Caco-2 (cell line): ENCODE measurements at regions not wholly inside any gene's neighbourhood (a gene's known extent, or its start where the extent isn't known, plus 50 kb on each side); places are given as distances from the start of the nearest gene placed in this dataset.

ENCODE experiments used
- BruUV-seq: library from RNA; stranded (reverse); fragments of 400-500 nt; replicated peaks from 2 replicates; lab custom pipeline; 2021; lab: Mats Ljungman, UMichigan
- CTCF ChIA-PET: fragments of 300-600 bp; sonication (Branson Sonifier 250); formaldehyde crosslinking; loops from one replicate; lab custom pipeline; 2022; ENCODE audit warnings: antibody characterized with exemption; lab: Charles Lee
- POLR2A ChIA-PET: fragments of 300-600 bp; sonication (Branson Sonifier 250); formaldehyde crosslinking; loops from one replicate; lab custom pipeline; 2022; ENCODE audit warnings: antibody characterized with exemption; lab: Charles Lee
- DNase-seq, 2 experiments: peaks; one replicate each; pipeline versions ENCODE4 v3.0.0 to v3.0.0-alpha.2; 2020 to 2022
- H3K27me3 ChIP-seq: replicated peaks from 2 replicates; pipeline ENCODE4 v1.6.0; 2011; ENCODE audit warnings: low read length; ENCODE audit not compliant: control insufficient read depth, insufficient read depth
- H3K36me3 ChIP-seq: 2 replicates; pipeline ENCODE4 v1.5.1; 2011; ENCODE audit warnings: low read length; ENCODE audit not compliant: control insufficient read depth, insufficient read depth
- H3K4me1 ChIP-seq: fragments of 250-450 bp; sonication (Bioruptor Pico); 2 replicates; pipeline ENCODE4 v1.5.1; 2020; ENCODE audit warnings: mild to moderate bottlenecking
- H3K4me3 ChIP-seq: 2 replicates; pipeline ENCODE4 v1.5.1; 2011; ENCODE audit warnings: low read depth, mild to moderate bottlenecking, control low read depth, low read length
- H3K9me3 ChIP-seq: fragments of 250-450 bp; sonication (Bioruptor Pico); 2 replicates; pipeline ENCODE4 v1.5.1; 2020; ENCODE audit warnings: mild to moderate bottlenecking, moderate library complexity
- H3K27ac Mint-ChIP-seq: one replicate; pipeline ENCODE4 v1.8.0; 2022; ENCODE audit warnings: mixed read lengths; ENCODE audit not compliant: unreplicated experiment
- H3K27me3 Mint-ChIP-seq: one replicate; pipeline ENCODE4 v1.8.0; 2022; ENCODE audit warnings: mixed read lengths; ENCODE audit not compliant: insufficient read depth, unreplicated experiment
- H3K36me3 Mint-ChIP-seq: one replicate; pipeline ENCODE4 v1.8.0; 2022; ENCODE audit warnings: mild to moderate bottlenecking, mixed read lengths; ENCODE audit not compliant: insufficient read depth, unreplicated experiment
- H3K4me1 Mint-ChIP-seq: one replicate; pipeline ENCODE4 v1.8.0; 2022; ENCODE audit warnings: low read depth, mixed read lengths; ENCODE audit not compliant: unreplicated experiment
- H3K4me3 Mint-ChIP-seq: one replicate; pipeline ENCODE4 v1.8.0; 2022; ENCODE audit warnings: mild to moderate bottlenecking, moderate library complexity, mixed read lengths; ENCODE audit not compliant: unreplicated experiment
- H3K9me3 Mint-ChIP-seq: one replicate; pipeline ENCODE4 v1.8.0; 2022; ENCODE audit warnings: mixed read lengths; ENCODE audit not compliant: unreplicated experiment
- CTCF ChIP-seq, 2 experiments: fragments of 200-600 bp in 1 of 2; IDR thresholded peaks; 1 replicate in 1 of 2; 2 replicates in 1 of 2; pipeline versions ENCODE4 v1.5.1 to v1.8.0; 2011 to 2022; ENCODE audit warnings: antibody characterized with exemption in 1 of 2, control low read depth in 1 of 2, inconsistent platforms in 1 of 2, low read depth in 1 of 2, low read length in 1 of 2, mild to moderate bottlenecking in 1 of 2, moderate library complexity in 1 of 2; ENCODE audit not compliant: insufficient read depth in 1 of 2, severe bottlenecking in 1 of 2, unreplicated experiment in 1 of 2
- intact Hi-C: fragments of 100-400 bp; cut with micrococcal nuclease; formaldehyde crosslinking; loops from one replicate; pipeline ENCODE4 v1.10.0; 2022; ENCODE audit not compliant: unreplicated experiment

DNA sequence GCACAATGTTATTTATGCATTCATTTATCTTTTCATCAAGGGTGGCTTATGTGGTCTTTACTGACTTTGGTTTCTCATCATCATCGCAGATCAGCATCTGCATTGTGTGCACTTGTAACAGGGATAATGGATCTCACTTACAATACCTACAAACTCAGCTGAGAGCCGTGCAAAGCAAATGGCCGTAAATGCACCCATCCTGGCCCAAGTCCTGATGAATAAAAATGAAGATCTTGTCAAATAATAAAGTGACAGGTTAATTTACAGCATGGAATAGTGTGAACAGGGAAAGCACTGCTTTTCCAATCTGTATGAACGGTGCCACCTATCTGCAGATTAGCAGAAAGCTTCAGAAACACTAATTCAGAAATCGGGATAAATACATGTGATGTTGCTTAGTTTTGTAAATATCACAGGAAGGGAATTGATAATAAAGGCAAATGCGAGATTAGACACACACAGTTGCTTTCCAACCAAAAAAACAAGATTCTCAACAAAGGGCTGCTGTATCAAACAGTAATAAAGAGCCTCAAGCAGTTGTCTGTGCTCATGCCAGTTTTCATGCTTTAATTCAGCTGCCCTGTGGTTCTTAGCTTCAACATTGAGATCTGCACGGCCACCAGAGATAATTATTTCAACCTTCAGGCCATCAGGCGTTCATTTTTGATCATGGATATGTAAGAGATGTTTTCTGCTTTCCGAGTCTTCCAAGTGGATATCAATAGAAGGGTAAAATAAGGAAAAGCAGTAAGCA lies 153.4 kb upstream of the POU5F2 start:
- Mint-ChIP-seq H3K9me3 (no peaks in the 10 kb centered on the region), H3K4me3 (no peak overlapping the region), H3K27me3 (no peaks in the 10 kb centered on the region), H3K36me3 (peaks cover 6% of the 10 kb centered on the region), H3K4me1 (peaks cover 11% of the 10 kb centered on the region), H3K27ac (no peak overlapping the region)
- H3K36me3 ChIP-seq, result no peaks in the 10 kb centered on the region
- no peak overlapping the region for H3K4me3 ChIP-seq
- POLR2A ChIA-PET, result no interaction called here
- peaks cover 7% of the 10 kb centered on the region for H3K4me1 ChIP-seq
- DNase-seq, result no peak
- no peaks in the 10 kb centered on the region for H3K9me3 ChIP-seq
- no peaks in the 10 kb centered on the region for H3K27me3 ChIP-seq
- no TSS peak for BruUV-seq
- peak in 1 of 2 experiments; percentile 52 for TF ChIP-seq CTCF (IDR thresholded peaks at IDR 0.05; ENCODE audit: insufficient read depth in 1 of 2, low read depth in 1 of 2, low read length in 1 of 2, severe bottlenecking in 1 of 2, unreplicated experiment in 1 of 2)
- intact Hi-C loops, result loop anchor here (5.0 kb wide), 3 partner anchors 47 to 203 kb away; no protein-coding TSS in a partner anchor
- CTCF ChIA-PET, result interaction anchor here (0.6 to 1.2 kb wide), 3 partner anchors 16 to 282 kb away, joined by 3 read pairs; no protein-coding TSS in a partner anchor

DNA sequence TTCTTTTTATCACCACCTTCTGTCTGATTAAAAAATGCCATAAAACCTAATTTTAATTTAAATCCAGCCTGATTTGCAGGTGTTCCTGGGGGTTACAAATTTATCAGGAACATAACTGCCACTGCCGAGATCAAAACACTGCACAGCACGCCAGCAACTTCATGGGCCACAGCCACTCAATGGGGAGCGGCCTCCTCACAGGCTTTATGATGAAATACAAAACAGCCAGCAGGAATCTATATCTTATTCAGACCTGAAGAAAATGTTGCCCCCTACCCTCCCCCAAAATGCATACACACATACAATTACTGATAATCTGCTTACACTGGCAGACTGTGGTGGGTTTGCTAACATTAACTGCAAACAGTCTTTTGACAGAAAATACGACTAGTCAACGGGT lies 151.7 kb upstream of the POU5F2 start:
- no peak for TF ChIP-seq CTCF (IDR thresholded peaks at IDR 0.05; ENCODE audit: insufficient read depth in 1 of 2, low read depth in 1 of 2, low read length in 1 of 2, severe bottlenecking in 1 of 2, unreplicated experiment in 1 of 2)
- no peak for DNase-seq
- intact Hi-C loops, result loop anchor here (5.0 kb wide), 1 partner anchor 46 kb away; no protein-coding TSS in a partner anchor
- Mint-ChIP-seq H3K27ac (no peak overlapping the region), H3K9me3 (no peaks in the 10 kb centered on the region), H3K4me1 (peaks cover 11% of the 10 kb centered on the region), H3K27me3 (no peaks in the 10 kb centered on the region), H3K36me3 (peaks cover 6% of the 10 kb centered on the region), H3K4me3 (no peak overlapping the region)
- H3K36me3 ChIP-seq, result no peaks in the 10 kb centered on the region
- H3K9me3 ChIP-seq, result no peaks in the 10 kb centered on the region
- ChIA-PET POLR2A (no interaction called here), CTCF (no interaction called here)
- no peaks in the 10 kb centered on the region for H3K27me3 ChIP-seq
- BruUV-seq, result no TSS peak
- peaks cover 7% of the 10 kb centered on the region for H3K4me1 ChIP-seq
- no peak overlapping the region for H3K4me3 ChIP-seq

GRCh38 chr5:93892481-93892880 lies 151.1 kb upstream of the POU5F2 start:
- CTCF ChIA-PET, result no interaction called here
- peaks cover 11% of the 10 kb centered on the region for H3K4me1 Mint-ChIP-seq
- DNase-seq, result no peak
- H3K27me3 Mint-ChIP-seq, result no peaks in the 10 kb centered on the region
- H3K9me3 Mint-ChIP-seq, result no peaks in the 10 kb centered on the region
- no peaks in the 10 kb centered on the region for H3K9me3 ChIP-seq
- H3K4me3 ChIP-seq, result no peak overlapping the region
- no peak for TF ChIP-seq CTCF (IDR thresholded peaks at IDR 0.05; ENCODE audit: insufficient read depth in 1 of 2, low read depth in 1 of 2, low read length in 1 of 2, severe bottlenecking in 1 of 2, unreplicated experiment in 1 of 2)
- H3K4me3 Mint-ChIP-seq, result no peak overlapping the region
- POLR2A ChIA-PET, result no interaction called here
- no TSS peak for BruUV-seq
- no peaks in the 10 kb centered on the region for H3K36me3 ChIP-seq
- intact Hi-C loops, result loop anchor here (5.0 kb wide), 1 partner anchor 45 kb away; no protein-coding TSS in a partner anchor
- H3K36me3 Mint-ChIP-seq, result peaks cover 6% of the 10 kb centered on the region
- no peaks in the 10 kb centered on the region for H3K27me3 ChIP-seq
- no peak overlapping the region for H3K27ac Mint-ChIP-seq
- peaks cover 7% of the 10 kb centered on the region for H3K4me1 ChIP-seq
